ENCODE measurements at regions not wholly inside any gene's neighbourhood (a gene's known extent, or its start where the extent isn't known, plus 50 kb on each side); places are given as distances from the start of the nearest gene placed in this dataset.

- TF ChIP-seq YY1 (IDR thresholded peaks at IDR 0.05; ENCODE audit: low read depth) = no peak
- no peak for TF ChIP-seq EP300 (IDR thresholded peaks at IDR 0.05; ENCODE audit: borderline replicate concordance)
- no peak for TF ChIP-seq TCF12 (IDR thresholded peaks at IDR 0.05; ENCODE audit: low read depth)
- TF ChIP-seq RAD21 (IDR thresholded peaks at IDR 0.05; ENCODE audit: low read depth) = no peak
- TF ChIP-seq USF1 (IDR thresholded peaks at IDR 0.05) = no peak
- no peak for TF ChIP-seq TEAD4 (IDR thresholded peaks at IDR 0.05)
- TF ChIP-seq NFIC (IDR thresholded peaks at IDR 0.05) = no peak
- TF ChIP-seq ZBTB7A (IDR thresholded peaks at IDR 0.05; ENCODE audit: low read depth) = no peak
- no peak for TF ChIP-seq CREB1 (IDR thresholded peaks at IDR 0.05; ENCODE audit: low read depth)
- TF ChIP-seq TAF1 (IDR thresholded peaks at IDR 0.05; ENCODE audit: low read depth) = no peak
- no peak for TF ChIP-seq REST (IDR thresholded peaks at IDR 0.05; ENCODE audit: low read depth)
- no peak for TF ChIP-seq FOXM1 (IDR thresholded peaks at IDR 0.05; ENCODE audit: borderline replicate concordance, low read depth)
- no peak for TF ChIP-seq CEBPB (IDR thresholded peaks at IDR 0.05)
- no peak for TF ChIP-seq EGR1 (IDR thresholded peaks at IDR 0.05)
These were observed 155.6 kb upstream of the KCNH8 start for GRCh38 chr3:18992709-18993108.

All from Ishikawa (cell line).